Sigmoid colon (tissue), 4 donors: ENCODE measurements at regions not wholly inside any gene's neighbourhood (a gene's known extent, or its start where the extent isn't known, plus 50 kb on each side); places are given as distances from the start of the nearest gene placed in this dataset.

ENCODE experiments used
- CTCF ChIP-seq, 4 experiments: fragments of 450-650 bp in 3 of 4; fragments of 200-600 bp in 1 of 4; IDR thresholded peaks; one replicate each; pipeline ENCODE4 v1.5.1; 2016 to 2019; ENCODE audit warnings: antibody characterized with exemption in 4 of 4, mild to moderate bottlenecking in 3 of 4, moderate library complexity in 2 of 4
- POLR2AphosphoS5 ChIP-seq, 4 donors: sonication (generic); formaldehyde crosslinking; IDR thresholded peaks; one replicate each; pipeline ENCODE4 v1.6.1; 2017; ENCODE audit warnings: antibody characterized with exemption in 4 of 4

- TF ChIP-seq CTCF (IDR thresholded peaks at IDR 0.05) (no peak), POLR2AphosphoS5 (IDR thresholded peaks at IDR 0.05) (no peak)
Observed at GRCh38 chr11:106322106-106322505, 244.6 kb downstream of the AASDHPPT start.
